Glutamatergic neuron (in vitro differentiated cells): ENCODE measurements at regions not wholly inside any gene's neighbourhood (a gene's known extent, or its start where the extent isn't known, plus 50 kb on each side); places are given as distances from the start of the nearest gene placed in this dataset.

ENCODE experiments used
- DNase-seq: peaks from one replicate; pipeline ENCODE4 v3.0.0; 2022
- H3K27ac Mint-ChIP-seq: one replicate; pipeline ENCODE4 v1.8.0; 2020; ENCODE audit warnings: mild to moderate bottlenecking, mixed read lengths, inconsistent platforms; ENCODE audit not compliant: unreplicated experiment
- H3K27me3 Mint-ChIP-seq: one replicate; pipeline ENCODE4 v1.8.0; 2020; ENCODE audit warnings: mild to moderate bottlenecking, moderate library complexity, mixed read lengths, inconsistent platforms; ENCODE audit not compliant: unreplicated experiment
- H3K36me3 Mint-ChIP-seq: one replicate; pipeline ENCODE4 v1.8.0; 2020; ENCODE audit warnings: mild to moderate bottlenecking, mixed read lengths, inconsistent platforms; ENCODE audit not compliant: unreplicated experiment
- H3K4me1 Mint-ChIP-seq: one replicate; pipeline ENCODE4 v1.8.0; 2020; ENCODE audit warnings: mild to moderate bottlenecking, low read depth, mixed read lengths, inconsistent platforms; ENCODE audit not compliant: unreplicated experiment
- H3K4me3 Mint-ChIP-seq: one replicate; pipeline ENCODE4 v1.8.0; 2020; ENCODE audit warnings: mild to moderate bottlenecking, mixed read lengths, inconsistent platforms; ENCODE audit not compliant: unreplicated experiment
- H3K9me3 Mint-ChIP-seq: one replicate; pipeline ENCODE4 v1.8.0; 2020; ENCODE audit warnings: mild to moderate bottlenecking, moderate library complexity, mixed read lengths, inconsistent platforms; ENCODE audit not compliant: unreplicated experiment
- TF ChIP-seq, protein P1 (sequence below): fragments of 200-600 bp; sonication (generic); IDR thresholded peaks from one replicate; pipeline ENCODE4 v1.5.0; 2021; ENCODE audit not compliant: partially characterized antibody, unreplicated experiment

DNA sequence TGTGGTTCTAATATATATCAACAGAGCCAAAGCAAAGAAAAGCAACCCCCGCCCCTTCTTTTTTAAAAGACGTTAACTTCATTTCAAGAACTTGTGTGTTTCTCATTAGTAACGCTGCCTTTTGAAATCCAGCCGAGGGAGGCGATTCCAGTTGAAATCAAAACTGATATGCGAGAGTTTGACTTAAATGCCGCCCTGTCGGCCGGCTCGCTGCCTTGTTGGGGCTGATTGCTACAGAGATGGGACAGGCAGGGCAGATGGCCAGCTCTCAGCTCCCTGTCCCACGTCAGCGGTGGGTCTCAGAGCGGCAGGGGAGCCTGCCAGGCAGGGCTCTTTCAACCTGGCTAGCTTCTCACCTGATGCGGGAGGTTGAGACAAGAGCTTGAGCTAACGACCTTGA lies 51.9 kb upstream of the ALX4 start:
- Mint-ChIP-seq H3K27ac (no peak overlapping the region), H3K27me3 (no peaks in the 10 kb centered on the region)

DNA sequence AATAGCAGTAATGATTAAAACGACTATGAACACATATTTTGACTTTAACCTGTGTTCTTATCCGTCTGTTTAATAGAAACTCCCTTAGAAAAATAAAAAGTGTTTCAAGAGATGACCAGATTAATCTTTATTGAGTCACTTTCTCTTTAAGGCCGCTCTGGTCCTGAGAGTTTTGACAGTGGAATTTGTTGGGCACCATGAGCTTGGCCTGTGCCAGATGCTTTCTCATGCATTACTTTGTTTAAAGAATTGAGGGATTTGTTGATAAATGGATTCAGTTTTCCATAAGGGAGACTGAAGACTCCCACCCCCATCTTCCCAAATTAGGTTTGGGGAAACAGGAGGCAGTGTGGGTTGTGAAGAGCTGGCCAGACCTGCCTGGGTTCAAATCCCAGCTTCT lies 53.2 kb upstream of the ALX4 start:
- TF ChIP-seq, protein P1, sequence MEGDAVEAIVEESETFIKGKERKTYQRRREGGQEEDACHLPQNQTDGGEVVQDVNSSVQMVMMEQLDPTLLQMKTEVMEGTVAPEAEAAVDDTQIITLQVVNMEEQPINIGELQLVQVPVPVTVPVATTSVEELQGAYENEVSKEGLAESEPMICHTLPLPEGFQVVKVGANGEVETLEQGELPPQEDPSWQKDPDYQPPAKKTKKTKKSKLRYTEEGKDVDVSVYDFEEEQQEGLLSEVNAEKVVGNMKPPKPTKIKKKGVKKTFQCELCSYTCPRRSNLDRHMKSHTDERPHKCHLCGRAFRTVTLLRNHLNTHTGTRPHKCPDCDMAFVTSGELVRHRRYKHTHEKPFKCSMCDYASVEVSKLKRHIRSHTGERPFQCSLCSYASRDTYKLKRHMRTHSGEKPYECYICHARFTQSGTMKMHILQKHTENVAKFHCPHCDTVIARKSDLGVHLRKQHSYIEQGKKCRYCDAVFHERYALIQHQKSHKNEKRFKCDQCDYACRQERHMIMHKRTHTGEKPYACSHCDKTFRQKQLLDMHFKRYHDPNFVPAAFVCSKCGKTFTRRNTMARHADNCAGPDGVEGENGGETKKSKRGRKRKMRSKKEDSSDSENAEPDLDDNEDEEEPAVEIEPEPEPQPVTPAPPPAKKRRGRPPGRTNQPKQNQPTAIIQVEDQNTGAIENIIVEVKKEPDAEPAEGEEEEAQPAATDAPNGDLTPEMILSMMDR, result no peak
- peaks cover 9% of the 10 kb centered on the region for H3K4me1 Mint-ChIP-seq
- H3K4me3 Mint-ChIP-seq, result no peak overlapping the region
- no peak for DNase-seq
- peaks cover 4% of the 10 kb centered on the region for H3K36me3 Mint-ChIP-seq
- no peak overlapping the region for H3K27ac Mint-ChIP-seq
- no peaks in the 10 kb centered on the region for H3K27me3 Mint-ChIP-seq
- no peaks in the 10 kb centered on the region for H3K9me3 Mint-ChIP-seq

More for the DNA sequence above, 51.9 kb upstream of the ALX4 start:
- Mint-ChIP-seq H3K9me3 (no peaks in the 10 kb centered on the region), H3K4me1 (peaks cover 6% of the 10 kb centered on the region), H3K4me3 (no peak overlapping the region), H3K36me3 (peaks cover 4% of the 10 kb centered on the region)
- TF ChIP-seq, protein P1, result no peak
- DNase-seq, result no peak

DNA sequence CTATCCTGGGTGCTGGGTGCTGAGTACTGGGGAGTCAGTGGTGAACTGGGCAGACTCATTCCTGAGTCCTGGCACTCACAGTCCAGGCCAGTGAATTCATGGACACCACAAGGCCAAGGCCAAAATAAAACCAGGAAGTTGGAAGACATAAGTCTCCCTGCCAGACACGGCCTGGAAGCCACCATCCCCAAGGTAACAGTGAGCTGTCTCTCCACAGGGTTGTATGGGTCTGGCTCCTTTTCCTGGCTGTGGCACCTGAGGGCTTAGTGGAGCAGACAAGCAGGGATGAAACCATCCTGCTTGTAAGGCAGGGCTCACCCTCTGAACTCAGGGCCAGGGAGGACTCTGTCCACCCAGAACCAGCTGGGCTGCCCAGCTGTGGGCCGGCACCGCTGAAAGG lies 54.7 kb upstream of the ALX4 start:
- Mint-ChIP-seq H3K9me3 (no peaks in the 10 kb centered on the region), H3K36me3 (peaks cover 4% of the 10 kb centered on the region), H3K4me1 (peaks cover 9% of the 10 kb centered on the region), H3K4me3 (no peak overlapping the region), H3K27me3 (no peaks in the 10 kb centered on the region), H3K27ac (no peak overlapping the region)
- TF ChIP-seq, protein P1, result no peak
- no peak for DNase-seq

GRCh38 chr11:44365616-44366015 lies 55.7 kb upstream of the ALX4 start:
- no peak overlapping the region for H3K27ac Mint-ChIP-seq
- no peak for DNase-seq
- peaks cover 4% of the 10 kb centered on the region for H3K36me3 Mint-ChIP-seq
- H3K4me3 Mint-ChIP-seq, result no peak overlapping the region
- H3K4me1 Mint-ChIP-seq, result peaks cover 9% of the 10 kb centered on the region
- peaks cover 2% of the 10 kb centered on the region for H3K27me3 Mint-ChIP-seq
- H3K9me3 Mint-ChIP-seq, result no peaks in the 10 kb centered on the region
- TF ChIP-seq, protein P1, result no peak

DNA sequence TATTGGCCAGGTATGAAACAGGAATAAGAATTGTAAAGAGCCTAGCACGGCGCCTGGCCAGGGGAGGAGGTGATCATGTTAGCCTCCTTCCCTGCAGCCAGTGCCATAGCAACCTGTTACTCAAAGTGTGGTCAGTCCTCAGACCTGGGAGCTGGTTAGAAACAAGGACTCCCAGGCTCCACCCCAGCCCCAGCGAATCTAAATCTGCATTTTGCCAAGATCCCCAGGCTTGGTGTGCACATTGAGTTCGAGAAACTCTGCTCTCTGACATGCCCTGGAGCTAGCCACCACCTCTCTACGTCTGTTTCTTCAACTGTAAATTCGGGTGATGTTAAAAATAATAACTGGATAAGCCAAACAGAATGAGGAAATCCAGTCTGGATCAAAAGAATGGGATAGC lies 56.1 kb upstream of the ALX4 start:
- Mint-ChIP-seq H3K9me3 (no peaks in the 10 kb centered on the region), H3K4me3 (no peak overlapping the region), H3K4me1 (peaks cover 9% of the 10 kb centered on the region), H3K27ac (no peak overlapping the region), H3K27me3 (peaks cover 2% of the 10 kb centered on the region), H3K36me3 (peaks cover 4% of the 10 kb centered on the region)
- TF ChIP-seq, protein P1, result no peak
- DNase-seq, result no peak
